ENCODE measurements at regions not wholly inside any gene's neighbourhood (a gene's known extent, or its start where the extent isn't known, plus 50 kb on each side); places are given as distances from the start of the nearest gene placed in this dataset.

GRCh38 chr17:13400491-13400890 is 201.2 kb downstream of the HS3ST3A1 start:
- Mint-ChIP-seq H3K36me3 (ENCODE audit: insufficient read depth, unreplicated experiment) (no peaks in the 10 kb centered on the region), H3K9me3 (ENCODE audit: low read depth, unreplicated experiment) (peaks cover 19% of the 10 kb centered on the region), H3K27ac (ENCODE audit: unreplicated experiment) (no peak overlapping the region), H3K4me1 (ENCODE audit: low read depth, unreplicated experiment) (no peaks in the 10 kb centered on the region), H3K4me3 (ENCODE audit: low read depth, unreplicated experiment) (no peak overlapping the region), H3K27me3 (ENCODE audit: unreplicated experiment) (no peaks in the 10 kb centered on the region)
- no peak for DNase-seq
- CTCF ChIA-PET = no interaction called here
- intact Hi-C loops (cut with micrococcal nuclease; ENCODE audit: unreplicated experiment) = no loop called here
- TF ChIP-seq CTCF (IDR thresholded peaks at IDR 0.05; ENCODE audit: unreplicated experiment) = no peak
- BruUV-seq (replicated peaks) = no TSS peak

- Mint-ChIP-seq H3K4me3 (ENCODE audit: low read depth, unreplicated experiment) (no peak overlapping the region), H3K9me3 (ENCODE audit: low read depth, unreplicated experiment) (peaks cover 19% of the 10 kb centered on the region), H3K4me1 (ENCODE audit: low read depth, unreplicated experiment) (no peaks in the 10 kb centered on the region), H3K36me3 (ENCODE audit: insufficient read depth, unreplicated experiment) (no peaks in the 10 kb centered on the region), H3K27me3 (ENCODE audit: unreplicated experiment) (no peaks in the 10 kb centered on the region), H3K27ac (ENCODE audit: unreplicated experiment) (no peak overlapping the region)
- no peak for TF ChIP-seq CTCF (IDR thresholded peaks at IDR 0.05; ENCODE audit: unreplicated experiment)
- intact Hi-C loops (cut with micrococcal nuclease; ENCODE audit: unreplicated experiment) = no loop called here
- DNase-seq = no peak
- CTCF ChIA-PET = no interaction called here
- no TSS peak for BruUV-seq (replicated peaks)
Measured at GRCh38 chr17:13398853-13399252, 202.9 kb downstream of the HS3ST3A1 start.

DNA sequence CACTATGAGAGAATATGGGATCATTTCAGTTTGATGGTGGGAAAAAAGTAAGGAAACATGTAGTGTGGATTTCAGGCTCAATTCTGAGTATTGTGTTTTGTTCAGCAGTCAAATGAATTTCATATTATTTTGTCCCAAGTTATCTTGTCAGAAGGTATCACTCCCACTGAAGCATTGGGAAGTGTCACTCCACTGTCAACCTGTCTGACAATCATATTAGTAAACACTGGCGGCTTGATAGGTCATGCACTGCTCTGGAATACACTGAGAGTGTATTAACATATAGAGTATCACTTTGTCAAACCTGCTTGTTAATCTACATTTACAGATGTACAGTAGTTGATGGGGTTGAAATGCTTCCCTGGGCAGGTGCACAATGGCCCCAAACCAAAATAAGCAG is 203.6 kb downstream of the HS3ST3A1 start:
- no peaks in the 10 kb centered on the region for H3K36me3 Mint-ChIP-seq (ENCODE audit: insufficient read depth, unreplicated experiment)
- no TSS peak for BruUV-seq (replicated peaks)
- no peak overlapping the region for H3K4me3 Mint-ChIP-seq (ENCODE audit: low read depth, unreplicated experiment)
- no peak for TF ChIP-seq CTCF (IDR thresholded peaks at IDR 0.05; ENCODE audit: unreplicated experiment)
- CTCF ChIA-PET = no interaction called here
- intact Hi-C loops (cut with micrococcal nuclease; ENCODE audit: unreplicated experiment) = no loop called here
- no peaks in the 10 kb centered on the region for H3K27me3 Mint-ChIP-seq (ENCODE audit: unreplicated experiment)
- H3K4me1 Mint-ChIP-seq (ENCODE audit: low read depth, unreplicated experiment) = no peaks in the 10 kb centered on the region
- H3K27ac Mint-ChIP-seq (ENCODE audit: unreplicated experiment) = no peak overlapping the region
- DNase-seq = no peak
- peaks cover 19% of the 10 kb centered on the region for H3K9me3 Mint-ChIP-seq (ENCODE audit: low read depth, unreplicated experiment)

DNA sequence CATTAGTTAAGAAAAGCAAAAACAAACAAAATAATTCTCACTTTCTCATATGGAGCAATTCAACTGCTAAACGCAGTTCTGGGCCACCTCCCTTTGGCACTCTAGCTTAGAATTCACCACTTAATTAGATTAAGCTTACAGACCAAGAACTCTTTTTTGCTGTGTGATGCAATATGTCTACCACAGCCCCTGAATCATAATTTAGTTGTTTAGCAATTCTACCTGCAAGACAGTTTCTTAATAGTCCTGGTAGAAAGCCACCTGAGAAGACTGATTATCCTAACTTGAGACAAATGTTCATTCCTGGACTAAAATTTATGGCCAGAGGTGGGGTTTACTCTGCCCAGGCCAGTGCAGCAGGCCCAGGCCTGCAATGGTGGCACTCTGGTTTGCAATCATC is 205.9 kb downstream of the HS3ST3A1 start:
- no peak for DNase-seq
- Mint-ChIP-seq H3K4me1 (ENCODE audit: low read depth, unreplicated experiment) (no peaks in the 10 kb centered on the region), H3K36me3 (ENCODE audit: insufficient read depth, unreplicated experiment) (no peaks in the 10 kb centered on the region), H3K27ac (ENCODE audit: unreplicated experiment) (no peak overlapping the region), H3K27me3 (ENCODE audit: unreplicated experiment) (no peaks in the 10 kb centered on the region), H3K9me3 (ENCODE audit: low read depth, unreplicated experiment) (peaks cover 29% of the 10 kb centered on the region), H3K4me3 (ENCODE audit: low read depth, unreplicated experiment) (no peak overlapping the region)
- TF ChIP-seq CTCF (IDR thresholded peaks at IDR 0.05; ENCODE audit: unreplicated experiment) = no peak
- CTCF ChIA-PET = no interaction called here
- intact Hi-C loops (cut with micrococcal nuclease; ENCODE audit: unreplicated experiment) = no loop called here
- BruUV-seq (replicated peaks) = no TSS peak

GRCh38 chr17:13395346-13395745 is 206.4 kb downstream of the HS3ST3A1 start:
- H3K9me3 Mint-ChIP-seq (ENCODE audit: low read depth, unreplicated experiment) = peaks cover 29% of the 10 kb centered on the region
- no peak overlapping the region for H3K4me3 Mint-ChIP-seq (ENCODE audit: low read depth, unreplicated experiment)

More at GRCh38 chr17:13395346-13395745, 206.4 kb downstream of the HS3ST3A1 start:
- TF ChIP-seq CTCF (IDR thresholded peaks at IDR 0.05; ENCODE audit: unreplicated experiment) = no peak
- CTCF ChIA-PET = no interaction called here
- no peak for DNase-seq
- H3K27ac Mint-ChIP-seq (ENCODE audit: unreplicated experiment) = no peak overlapping the region
- no peaks in the 10 kb centered on the region for H3K27me3 Mint-ChIP-seq (ENCODE audit: unreplicated experiment)
- H3K36me3 Mint-ChIP-seq (ENCODE audit: insufficient read depth, unreplicated experiment) = no peaks in the 10 kb centered on the region
- BruUV-seq (replicated peaks) = no TSS peak
- intact Hi-C loops (cut with micrococcal nuclease; ENCODE audit: unreplicated experiment) = no loop called here
- H3K4me1 Mint-ChIP-seq (ENCODE audit: low read depth, unreplicated experiment) = no peaks in the 10 kb centered on the region

Measured in Calu3 (cell line).